Astrocyte (in vitro differentiated cells and primary cell): ENCODE measurements at regions not wholly inside any gene's neighbourhood (a gene's known extent, or its start where the extent isn't known, plus 50 kb on each side); places are given as distances from the start of the nearest gene placed in this dataset.

Experiments used
- DNase-seq: peaks from one replicate; pipeline ENCODE4 v3.0.0-alpha.2; 2010; ENCODE audit warnings: low read depth
- FAIRE-seq: peaks from 2 replicates; lab custom pipeline; 2011; peaks lifted over from hg19 to GRCh38; lab: Jason Lieb, UNC
- H2AFZ ChIP-seq: 2 replicates; pipeline ENCODE4 v1.6.0; 2012; ENCODE audit warnings: low read depth, low read length, inconsistent platforms
- H3K27ac ChIP-seq: 2 replicates; pipeline ENCODE4 v1.5.1; 2011; ENCODE audit warnings: low read depth, low read length, inconsistent platforms
- H3K27me3 ChIP-seq: 2 replicates; pipeline ENCODE4 v1.6.0; 2011; ENCODE audit warnings: low read length, inconsistent platforms; ENCODE audit not compliant: insufficient read depth
- H3K36me3 ChIP-seq: 2 replicates; pipeline ENCODE4 v1.5.1; 2011; ENCODE audit warnings: low read length, inconsistent platforms; ENCODE audit not compliant: insufficient read depth
- H3K4me1 ChIP-seq: 2 replicates; pipeline ENCODE4 v1.5.1; 2011; ENCODE audit warnings: low read length, inconsistent platforms; ENCODE audit not compliant: insufficient read depth
- H3K4me2 ChIP-seq: 2 replicates; pipeline ENCODE4 v1.6.0; 2012; ENCODE audit warnings: low read length, inconsistent platforms
- H3K4me3 ChIP-seq: 2 replicates; pipeline ENCODE4 v1.5.1; 2011; ENCODE audit warnings: low read depth, mild to moderate bottlenecking, low read length, inconsistent platforms; ENCODE audit not compliant: insufficient read depth
- H3K79me2 ChIP-seq: 2 replicates; pipeline ENCODE4 v1.6.0; 2012; ENCODE audit warnings: mild to moderate bottlenecking, low read length, inconsistent platforms; ENCODE audit not compliant: insufficient read depth
- H3K9ac ChIP-seq: 2 replicates; pipeline ENCODE4 v1.6.0; 2012; ENCODE audit warnings: mild to moderate bottlenecking, low read length, inconsistent platforms
- H3K9me3 ChIP-seq: 2 replicates; pipeline ENCODE4 v1.5.1; 2012; ENCODE audit warnings: low read depth, mild to moderate bottlenecking, low read length, inconsistent platforms; ENCODE audit not compliant: insufficient read depth
- H4K20me1 ChIP-seq: 2 replicates; pipeline ENCODE4 v1.6.0; 2012; ENCODE audit warnings: low read length, inconsistent platforms; ENCODE audit not compliant: insufficient read depth
- H3K27ac Mint-ChIP-seq: one replicate; pipeline ENCODE4 v1.8.0; 2021; ENCODE audit warnings: mild to moderate bottlenecking, mixed read lengths; ENCODE audit not compliant: unreplicated experiment
- H3K27me3 Mint-ChIP-seq: one replicate; pipeline ENCODE4 v1.8.0; 2021; ENCODE audit warnings: low read depth, mixed read lengths; ENCODE audit not compliant: unreplicated experiment
- H3K36me3 Mint-ChIP-seq: one replicate; pipeline ENCODE4 v1.8.0; 2021; ENCODE audit warnings: low read depth, mixed read lengths; ENCODE audit not compliant: unreplicated experiment
- H3K4me1 Mint-ChIP-seq: one replicate; pipeline ENCODE4 v1.8.0; 2021; ENCODE audit warnings: low read depth, mixed read lengths; ENCODE audit not compliant: unreplicated experiment
- H3K4me3 Mint-ChIP-seq: one replicate; pipeline ENCODE4 v1.8.0; 2021; ENCODE audit warnings: mild to moderate bottlenecking, moderate library complexity, mixed read lengths; ENCODE audit not compliant: unreplicated experiment
- H3K9me3 Mint-ChIP-seq: one replicate; pipeline ENCODE4 v1.8.0; 2021; ENCODE audit warnings: mild to moderate bottlenecking, mixed read lengths; ENCODE audit not compliant: unreplicated experiment
- EZH2 ChIP-seq: IDR thresholded peaks from 2 replicates; pipeline ENCODE4 v1.6.1; 2012; ENCODE audit warnings: mild to moderate bottlenecking, low read length, inconsistent platforms; ENCODE audit not compliant: insufficient read depth
- TF ChIP-seq, protein P1 (sequence below): IDR thresholded peaks from 2 replicates; pipeline ENCODE4 v1.5.1; 2011; ENCODE audit warnings: low read depth, mild to moderate bottlenecking, inconsistent platforms, low read length, moderate library complexity; ENCODE audit not compliant: insufficient read depth

GRCh38 chr2:215845839-215846586 is 167.3 kb downstream of the MREG start:
- Histone ChIP-seq H3K27ac (no peak overlapping the region), H3K79me2 (no peaks in the 10 kb centered on the region), H3K4me2 (no peak overlapping the region), H3K4me1 (peaks cover 27% of the 10 kb centered on the region), H2AFZ (no peak overlapping the region), H3K9me3 (no peaks in the 10 kb centered on the region), H3K9ac (no peak overlapping the region), H3K4me3 (no peak overlapping the region), H3K36me3 (no peaks in the 10 kb centered on the region), H3K27me3 (no peaks in the 10 kb centered on the region), H4K20me1 (no peaks in the 10 kb centered on the region)
- Mint-ChIP-seq H3K4me3 (no peak overlapping the region), H3K4me1 (peaks cover 19% of the 10 kb centered on the region), H3K27ac (no peak overlapping the region), H3K9me3 (no peaks in the 10 kb centered on the region), H3K36me3 (peaks cover 2% of the 10 kb centered on the region), H3K27me3 (no peaks in the 10 kb centered on the region)
- DNase-seq (no peak), FAIRE-seq (no peak)
- TF ChIP-seq, protein P1, sequence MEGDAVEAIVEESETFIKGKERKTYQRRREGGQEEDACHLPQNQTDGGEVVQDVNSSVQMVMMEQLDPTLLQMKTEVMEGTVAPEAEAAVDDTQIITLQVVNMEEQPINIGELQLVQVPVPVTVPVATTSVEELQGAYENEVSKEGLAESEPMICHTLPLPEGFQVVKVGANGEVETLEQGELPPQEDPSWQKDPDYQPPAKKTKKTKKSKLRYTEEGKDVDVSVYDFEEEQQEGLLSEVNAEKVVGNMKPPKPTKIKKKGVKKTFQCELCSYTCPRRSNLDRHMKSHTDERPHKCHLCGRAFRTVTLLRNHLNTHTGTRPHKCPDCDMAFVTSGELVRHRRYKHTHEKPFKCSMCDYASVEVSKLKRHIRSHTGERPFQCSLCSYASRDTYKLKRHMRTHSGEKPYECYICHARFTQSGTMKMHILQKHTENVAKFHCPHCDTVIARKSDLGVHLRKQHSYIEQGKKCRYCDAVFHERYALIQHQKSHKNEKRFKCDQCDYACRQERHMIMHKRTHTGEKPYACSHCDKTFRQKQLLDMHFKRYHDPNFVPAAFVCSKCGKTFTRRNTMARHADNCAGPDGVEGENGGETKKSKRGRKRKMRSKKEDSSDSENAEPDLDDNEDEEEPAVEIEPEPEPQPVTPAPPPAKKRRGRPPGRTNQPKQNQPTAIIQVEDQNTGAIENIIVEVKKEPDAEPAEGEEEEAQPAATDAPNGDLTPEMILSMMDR: no peak
- TF ChIP-seq EZH2: no peak

DNA sequence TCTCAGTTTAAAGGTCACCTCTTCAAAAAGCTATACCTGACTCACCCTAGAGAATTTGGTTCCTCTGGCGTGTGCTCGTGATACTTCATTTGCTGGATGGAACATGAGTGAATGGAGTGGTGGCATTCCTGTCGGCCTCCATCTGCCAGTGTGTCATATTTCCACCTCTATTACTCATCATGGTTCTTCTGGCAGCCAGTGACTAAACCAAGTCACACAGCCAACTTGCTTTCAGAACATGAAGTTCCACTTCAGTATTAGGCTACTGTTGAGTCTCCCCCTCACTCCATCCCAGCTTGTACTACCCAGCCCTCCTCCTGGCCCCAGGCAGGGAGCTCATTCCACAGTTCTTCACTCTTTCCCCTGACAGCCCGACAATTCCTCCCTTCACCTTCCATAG is 169.8 kb downstream of the MREG start:
- Mint-ChIP-seq H3K4me3 (no peak overlapping the region), H3K36me3 (peaks cover 2% of the 10 kb centered on the region), H3K27me3 (no peaks in the 10 kb centered on the region), H3K9me3 (no peaks in the 10 kb centered on the region), H3K4me1 (peaks cover 10% of the 10 kb centered on the region), H3K27ac (no peak overlapping the region)
- H3K27me3 ChIP-seq: no peaks in the 10 kb centered on the region
- H3K79me2 ChIP-seq: no peaks in the 10 kb centered on the region
- H3K9ac ChIP-seq: peak overlapping the region; percentile 41
- DNase-seq: peak; percentile 94
- no peaks in the 10 kb centered on the region for H4K20me1 ChIP-seq
- peak overlapping the region; percentile 42 for H3K4me2 ChIP-seq
- H3K4me3 ChIP-seq: no peak overlapping the region
- no peak for TF ChIP-seq EZH2
- TF ChIP-seq, protein P1: no peak
- H2AFZ ChIP-seq: no peak overlapping the region
- H3K9me3 ChIP-seq: no peaks in the 10 kb centered on the region
- no peaks in the 10 kb centered on the region for H3K36me3 ChIP-seq
- FAIRE-seq: peak; percentile 77
- peak overlapping the region; percentile 74 for H3K27ac ChIP-seq
- peaks cover 14% of the 10 kb centered on the region for H3K4me1 ChIP-seq

- TF ChIP-seq, protein P1: no peak
- no peak for TF ChIP-seq EZH2
- no peak overlapping the region for H3K4me3 ChIP-seq
- H3K4me2 ChIP-seq: peak overlapping the region; percentile 5
- no peaks in the 10 kb centered on the region for H4K20me1 ChIP-seq
- H3K27ac ChIP-seq: no peak overlapping the region
- no peaks in the 10 kb centered on the region for H3K27me3 ChIP-seq
- peaks cover 12% of the 10 kb centered on the region for H3K4me1 ChIP-seq
- no peaks in the 10 kb centered on the region for H3K9me3 ChIP-seq
- Mint-ChIP-seq H3K9me3 (no peaks in the 10 kb centered on the region), H3K27ac (no peak overlapping the region), H3K36me3 (no peaks in the 10 kb centered on the region), H3K4me3 (no peak overlapping the region), H3K4me1 (peaks cover 8% of the 10 kb centered on the region), H3K27me3 (no peaks in the 10 kb centered on the region)
- no peaks in the 10 kb centered on the region for H3K36me3 ChIP-seq
- FAIRE-seq: no peak
- peak overlapping the region; percentile 27 for H2AFZ ChIP-seq
- H3K79me2 ChIP-seq: no peaks in the 10 kb centered on the region
- DNase-seq: no peak
- no peak overlapping the region for H3K9ac ChIP-seq
Measured at GRCh38 chr2:215841175-215841816, 172.1 kb downstream of the MREG start.
